Right renal cortex interstitium (tissue), 3 donors: ENCODE measurements at regions not wholly inside any gene's neighbourhood (a gene's known extent, or its start where the extent isn't known, plus 50 kb on each side); places are given as distances from the start of the nearest gene placed in this dataset.

Source experiments
- DNase-seq, 3 donors: peaks; one replicate each; pipeline ENCODE4 v3.0.0-alpha.2; 2013; ENCODE audit warnings: low read depth in 3 of 3, low spot score in 2 of 3

- no peak for DNase-seq
These were observed 472.4 kb downstream of the SH2D1A start for GRCh38 chrX:124818764-124819163.

- DNase-seq = no peak
These were observed 474.4 kb downstream of the SH2D1A start for GRCh38 chrX:124820738-124821137.

GRCh38 chrX:124827258-124827845, 481.0 kb downstream of the SH2D1A start:
- no peak for DNase-seq

GRCh38 chrX:124829930-124830329, 483.6 kb downstream of the SH2D1A start:
- no peak for DNase-seq

GRCh38 chrX:124836786-124837185, 482.9 kb upstream of the TEX13C start:
- no peak for DNase-seq

GRCh38 chrX:124842205-124842604, 477.5 kb upstream of the TEX13C start:
- no peak for DNase-seq

GRCh38 chrX:124860736-124861135, 458.9 kb upstream of the TEX13C start:
- no peak for DNase-seq

- DNase-seq = no peak
These were observed 457.4 kb upstream of the TEX13C start for GRCh38 chrX:124862301-124862700.

- no peak for DNase-seq
These were observed 456.4 kb upstream of the TEX13C start for GRCh38 chrX:124863303-124863702.

- no peak for DNase-seq
These were observed 432.1 kb upstream of the TEX13C start for GRCh38 chrX:124887572-124887971.

- DNase-seq = no peak
These were observed 423.7 kb upstream of the TEX13C start for GRCh38 chrX:124895947-124896346.

- DNase-seq = no peak
These were observed 416.7 kb upstream of the TEX13C start for GRCh38 chrX:124902953-124903352.

GRCh38 chrX:124910611-124911010, 409.1 kb upstream of the TEX13C start:
- no peak for DNase-seq

- DNase-seq = no peak
These were observed 402.7 kb upstream of the TEX13C start for GRCh38 chrX:124917011-124917410.

- no peak for DNase-seq
These were observed 394.0 kb upstream of the TEX13C start for GRCh38 chrX:124925681-124926080.

- no peak for DNase-seq
These were observed 388.4 kb upstream of the TEX13C start for GRCh38 chrX:124931241-124931640.

- DNase-seq = no peak
These were observed 387.7 kb upstream of the TEX13C start for GRCh38 chrX:124931958-124932357.

- DNase-seq = no peak
These were observed 381.0 kb upstream of the TEX13C start for GRCh38 chrX:124938715-124939114.

GRCh38 chrX:124940531-124940930, 379.1 kb upstream of the TEX13C start:
- DNase-seq = no peak

GRCh38 chrX:124954402-124954801, 365.3 kb upstream of the TEX13C start:
- no peak for DNase-seq

GRCh38 chrX:124960454-124960853, 359.2 kb upstream of the TEX13C start:
- DNase-seq = no peak

GRCh38 chrX:124963717-124964116, 356.0 kb upstream of the TEX13C start, which contains the start of gene TENM1:
TENM1 (minus strand) TSS chrX:124963817.
- no peak for DNase-seq

- DNase-seq = no peak
These were observed 344.2 kb upstream of the TEX13C start for GRCh38 chrX:124975456-124975855.
